ENCODE measurements at regions not wholly inside any gene's neighbourhood (a gene's known extent, or its start where the extent isn't known, plus 50 kb on each side); places are given as distances from the start of the nearest gene placed in this dataset.

GRCh38 chr2:111616651-111617218, 267.3 kb downstream of the ANAPC1 start:
- H4K20me1 ChIP-seq (ENCODE audit: insufficient read depth, low read length): no peaks in the 10 kb centered on the region
- no peaks in the 10 kb centered on the region for H3K9me3 ChIP-seq (ENCODE audit: insufficient read depth, low read length, severe bottlenecking)
- no peak for TF ChIP-seq EZH2 (IDR thresholded peaks at IDR 0.05; ENCODE audit: borderline replicate concordance, low read depth, low read length, severe bottlenecking)
- TF ChIP-seq, protein P1, sequence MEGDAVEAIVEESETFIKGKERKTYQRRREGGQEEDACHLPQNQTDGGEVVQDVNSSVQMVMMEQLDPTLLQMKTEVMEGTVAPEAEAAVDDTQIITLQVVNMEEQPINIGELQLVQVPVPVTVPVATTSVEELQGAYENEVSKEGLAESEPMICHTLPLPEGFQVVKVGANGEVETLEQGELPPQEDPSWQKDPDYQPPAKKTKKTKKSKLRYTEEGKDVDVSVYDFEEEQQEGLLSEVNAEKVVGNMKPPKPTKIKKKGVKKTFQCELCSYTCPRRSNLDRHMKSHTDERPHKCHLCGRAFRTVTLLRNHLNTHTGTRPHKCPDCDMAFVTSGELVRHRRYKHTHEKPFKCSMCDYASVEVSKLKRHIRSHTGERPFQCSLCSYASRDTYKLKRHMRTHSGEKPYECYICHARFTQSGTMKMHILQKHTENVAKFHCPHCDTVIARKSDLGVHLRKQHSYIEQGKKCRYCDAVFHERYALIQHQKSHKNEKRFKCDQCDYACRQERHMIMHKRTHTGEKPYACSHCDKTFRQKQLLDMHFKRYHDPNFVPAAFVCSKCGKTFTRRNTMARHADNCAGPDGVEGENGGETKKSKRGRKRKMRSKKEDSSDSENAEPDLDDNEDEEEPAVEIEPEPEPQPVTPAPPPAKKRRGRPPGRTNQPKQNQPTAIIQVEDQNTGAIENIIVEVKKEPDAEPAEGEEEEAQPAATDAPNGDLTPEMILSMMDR (IDR thresholded peaks at IDR 0.05; ENCODE audit: borderline replicate concordance, extremely low read depth, low read length, poor library complexity, severe bottlenecking): no peak
- H2AFZ ChIP-seq (ENCODE audit: low read depth, low read length): no peak overlapping the region
- no peaks in the 10 kb centered on the region for H3K36me3 ChIP-seq (ENCODE audit: insufficient read depth, low read length)
- H3K4me2 ChIP-seq (ENCODE audit: insufficient read depth, low read length): no peak overlapping the region
- no peaks in the 10 kb centered on the region for H3K79me2 ChIP-seq (ENCODE audit: insufficient read depth, low read length)
- no peaks in the 10 kb centered on the region for H3K27me3 ChIP-seq (ENCODE audit: insufficient read depth, low read length, poor library complexity)
- no peak for DNase-seq
- no peak overlapping the region for H3K4me3 ChIP-seq (ENCODE audit: low read depth in 1 of 2, low read length in 2 of 2)
- H3K4me1 ChIP-seq (ENCODE audit: insufficient read depth, low read length): no peaks in the 10 kb centered on the region
- H3K9ac ChIP-seq (ENCODE audit: low read depth, low read length): no peak overlapping the region
- no peak overlapping the region for H3K27ac ChIP-seq (ENCODE audit: low read length)
- no peak for ATAC-seq (ENCODE audit: insufficient read depth, low read depth)

DNA sequence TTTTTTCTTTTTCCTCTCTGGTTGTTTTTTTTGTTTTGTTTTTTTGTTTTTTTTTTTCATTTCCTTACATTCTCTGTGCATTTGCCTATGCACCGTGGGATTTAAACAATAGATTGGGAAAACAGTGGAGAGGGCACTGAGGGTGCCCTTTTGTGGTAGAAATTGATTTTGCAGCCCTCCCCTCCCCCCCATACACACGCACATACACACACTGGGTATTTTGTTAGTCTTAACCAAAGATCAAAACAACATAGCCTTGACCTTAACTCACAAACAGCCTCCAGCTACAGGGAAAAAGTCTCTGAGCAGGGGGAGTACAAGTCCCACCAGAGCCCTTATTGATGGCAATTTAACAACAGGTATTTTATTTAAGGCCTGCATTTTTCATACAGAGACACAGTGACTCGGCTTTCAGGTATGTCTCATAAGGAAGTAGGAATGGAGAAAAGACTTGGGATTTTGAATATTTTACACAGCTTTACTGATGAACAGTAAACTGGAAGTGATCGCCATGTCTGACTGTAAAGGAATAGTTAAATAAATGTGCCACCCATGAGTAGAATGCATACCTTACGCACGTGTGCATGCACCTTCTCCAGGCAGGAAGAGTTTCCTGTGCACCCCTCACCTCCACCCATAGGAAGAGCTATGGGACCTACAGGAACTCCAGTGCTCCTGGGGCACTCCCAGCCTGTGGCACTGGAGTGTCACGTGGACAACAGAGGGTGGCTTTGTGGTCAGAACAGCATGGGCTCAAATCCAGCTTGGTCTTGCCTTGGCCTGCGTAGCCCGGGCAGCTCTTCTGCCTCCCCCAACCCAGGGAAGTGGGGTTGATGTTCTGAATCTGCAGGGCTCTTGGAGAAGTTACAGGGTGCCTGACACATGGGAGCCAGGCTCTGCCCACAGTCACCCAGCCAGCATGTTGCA, 266.4 kb downstream of the ANAPC1 start:
- Histone ChIP-seq H3K36me3 (ENCODE audit: insufficient read depth, low read length) (no peaks in the 10 kb centered on the region), H4K20me1 (ENCODE audit: insufficient read depth, low read length) (no peaks in the 10 kb centered on the region), H2AFZ (ENCODE audit: low read depth, low read length) (no peak overlapping the region), H3K9me3 (ENCODE audit: insufficient read depth, low read length, severe bottlenecking) (no peaks in the 10 kb centered on the region), H3K27ac (ENCODE audit: low read length) (no peak overlapping the region), H3K4me2 (ENCODE audit: insufficient read depth, low read length) (no peak overlapping the region), H3K27me3 (ENCODE audit: insufficient read depth, low read length, poor library complexity) (no peaks in the 10 kb centered on the region), H3K4me3 (ENCODE audit: low read depth in 1 of 2, low read length in 2 of 2) (no peak overlapping the region), H3K79me2 (ENCODE audit: insufficient read depth, low read length) (no peaks in the 10 kb centered on the region), H3K4me1 (ENCODE audit: insufficient read depth, low read length) (no peaks in the 10 kb centered on the region), H3K9ac (ENCODE audit: low read depth, low read length) (no peak overlapping the region)
- ATAC-seq (ENCODE audit: insufficient read depth, low read depth) (no peak), DNase-seq (no peak)
- no peak for TF ChIP-seq EZH2 (IDR thresholded peaks at IDR 0.05; ENCODE audit: borderline replicate concordance, low read depth, low read length, severe bottlenecking)
- TF ChIP-seq, protein P1 (IDR thresholded peaks at IDR 0.05; ENCODE audit: borderline replicate concordance, extremely low read depth, low read length, poor library complexity, severe bottlenecking): no peak

- no peaks in the 10 kb centered on the region for H3K4me1 ChIP-seq (ENCODE audit: insufficient read depth, low read length)
- no peaks in the 10 kb centered on the region for H3K79me2 ChIP-seq (ENCODE audit: insufficient read depth, low read length)
- no peaks in the 10 kb centered on the region for H3K36me3 ChIP-seq (ENCODE audit: insufficient read depth, low read length)
- no peak overlapping the region for H3K4me3 ChIP-seq (ENCODE audit: low read depth in 1 of 2, low read length in 2 of 2)
- no peaks in the 10 kb centered on the region for H4K20me1 ChIP-seq (ENCODE audit: insufficient read depth, low read length)
- DNase-seq: no peak
- no peak overlapping the region for H3K27ac ChIP-seq (ENCODE audit: low read length)
- no peak overlapping the region for H2AFZ ChIP-seq (ENCODE audit: low read depth, low read length)
- no peak for TF ChIP-seq EZH2 (IDR thresholded peaks at IDR 0.05; ENCODE audit: borderline replicate concordance, low read depth, low read length, severe bottlenecking)
- TF ChIP-seq, protein P1 (IDR thresholded peaks at IDR 0.05; ENCODE audit: borderline replicate concordance, extremely low read depth, low read length, poor library complexity, severe bottlenecking): no peak
- H3K9ac ChIP-seq (ENCODE audit: low read depth, low read length): no peak overlapping the region
- H3K4me2 ChIP-seq (ENCODE audit: insufficient read depth, low read length): no peak overlapping the region
- no peaks in the 10 kb centered on the region for H3K9me3 ChIP-seq (ENCODE audit: insufficient read depth, low read length, severe bottlenecking)
- H3K27me3 ChIP-seq (ENCODE audit: insufficient read depth, low read length, poor library complexity): no peaks in the 10 kb centered on the region
- no peak for ATAC-seq (ENCODE audit: insufficient read depth, low read depth)
These were observed 265.6 kb downstream of the ANAPC1 start for GRCh38 chr2:111618226-111618977.
